ENCODE measurements at regions not wholly inside any gene's neighbourhood (a gene's known extent, or its start where the extent isn't known, plus 50 kb on each side); places are given as distances from the start of the nearest gene placed in this dataset.

- TF ChIP-seq CTCF (optimal IDR thresholded peaks at IDR 0.05 in 1 of 3, IDR thresholded peaks at IDR 0.05 in 1 of 3, conservative IDR thresholded peaks at IDR 0.05 in 1 of 3; ENCODE audit: extremely low read depth in 1 of 3, insufficient read depth in 2 of 3, low read length in 3 of 3): no peak
- TF ChIP-seq EZH2 (IDR thresholded peaks at IDR 0.05; ENCODE audit: low read length): no peak
These were observed 967.2 kb downstream of the RPA4 start for GRCh38 chrX:97850911-97851310.

Data from keratinocyte (primary cell).